ENCODE measurements at regions not wholly inside any gene's neighbourhood (a gene's known extent, or its start where the extent isn't known, plus 50 kb on each side); places are given as distances from the start of the nearest gene placed in this dataset.

GRCh38 chr6:132993738-132994137 is 179.4 kb downstream of the RPS12 start:
- no peak for TF ChIP-seq POLR2AphosphoS5 (IDR thresholded peaks at IDR 0.05; ENCODE audit: low read depth, low read length)

GRCh38 chr6:132995009-132995408 is 180.6 kb downstream of the RPS12 start:
- TF ChIP-seq REST (IDR thresholded peaks at IDR 0.05; ENCODE audit: insufficient read depth in 1 of 2, low read depth in 2 of 2, low read length in 2 of 2) = no peak
- TF ChIP-seq SIN3A (IDR thresholded peaks at IDR 0.05; ENCODE audit: borderline replicate concordance, insufficient read depth, low read length) = no peak
- TF ChIP-seq FOXP2 (optimal IDR thresholded peaks at IDR 0.05; ENCODE audit: borderline replicate concordance, extremely low read depth, extremely low read length, insufficient read depth) = no peak
- no peak for TF ChIP-seq TAF1 (IDR thresholded peaks at IDR 0.05; ENCODE audit: borderline replicate concordance, insufficient read depth, low read length)
- no peak for TF ChIP-seq POLR2AphosphoS5 (IDR thresholded peaks at IDR 0.05; ENCODE audit: low read depth, low read length)

GRCh38 chr6:132995432-132995831 is 181.1 kb downstream of the RPS12 start:
- TF ChIP-seq TAF1 (IDR thresholded peaks at IDR 0.05; ENCODE audit: borderline replicate concordance, insufficient read depth, low read length) (no peak), FOXP2 (optimal IDR thresholded peaks at IDR 0.05; ENCODE audit: borderline replicate concordance, extremely low read depth, extremely low read length, insufficient read depth) (no peak), REST (IDR thresholded peaks at IDR 0.05; ENCODE audit: insufficient read depth in 1 of 2, low read depth in 2 of 2, low read length in 2 of 2) (no peak), SIN3A (IDR thresholded peaks at IDR 0.05; ENCODE audit: borderline replicate concordance, insufficient read depth, low read length) (no peak), POLR2AphosphoS5 (IDR thresholded peaks at IDR 0.05; ENCODE audit: low read depth, low read length) (no peak)

- no peak for TF ChIP-seq TAF1 (IDR thresholded peaks at IDR 0.05; ENCODE audit: borderline replicate concordance, insufficient read depth, low read length)
- TF ChIP-seq FOXP2 (optimal IDR thresholded peaks at IDR 0.05; ENCODE audit: borderline replicate concordance, extremely low read depth, extremely low read length, insufficient read depth) = no peak
- no peak for TF ChIP-seq POLR2AphosphoS5 (IDR thresholded peaks at IDR 0.05; ENCODE audit: low read depth, low read length)
- TF ChIP-seq SIN3A (IDR thresholded peaks at IDR 0.05; ENCODE audit: borderline replicate concordance, insufficient read depth, low read length) = no peak
These were observed 184.0 kb downstream of the RPS12 start for GRCh38 chr6:132998418-132998817.

- no peak for TF ChIP-seq POLR2AphosphoS5 (IDR thresholded peaks at IDR 0.05; ENCODE audit: low read depth, low read length)
- no peak for TF ChIP-seq TAF1 (IDR thresholded peaks at IDR 0.05; ENCODE audit: borderline replicate concordance, insufficient read depth, low read length)
- TF ChIP-seq SIN3A (IDR thresholded peaks at IDR 0.05; ENCODE audit: borderline replicate concordance, insufficient read depth, low read length) = no peak
These were observed 186.7 kb downstream of the RPS12 start for GRCh38 chr6:133001040-133001565.

- TF ChIP-seq FOXP2 (optimal IDR thresholded peaks at IDR 0.05; ENCODE audit: borderline replicate concordance, extremely low read depth, extremely low read length, insufficient read depth) (no peak), SIN3A (IDR thresholded peaks at IDR 0.05; ENCODE audit: borderline replicate concordance, insufficient read depth, low read length) (no peak), POLR2AphosphoS5 (IDR thresholded peaks at IDR 0.05; ENCODE audit: low read depth, low read length) (no peak)
These were observed 190.0 kb downstream of the RPS12 start for GRCh38 chr6:133004304-133004884.

- TF ChIP-seq POLR2AphosphoS5 (IDR thresholded peaks at IDR 0.05; ENCODE audit: low read depth, low read length) (no peak), TAF1 (IDR thresholded peaks at IDR 0.05; ENCODE audit: borderline replicate concordance, insufficient read depth, low read length) (no peak), SIN3A (IDR thresholded peaks at IDR 0.05; ENCODE audit: borderline replicate concordance, insufficient read depth, low read length) (no peak), FOXP2 (optimal IDR thresholded peaks at IDR 0.05; ENCODE audit: borderline replicate concordance, extremely low read depth, extremely low read length, insufficient read depth) (no peak), REST (IDR thresholded peaks at IDR 0.05; ENCODE audit: insufficient read depth in 1 of 2, low read depth in 2 of 2, low read length in 2 of 2) (no peak)
These were observed 198.4 kb downstream of the RPS12 start for GRCh38 chr6:133012774-133013173.
